ENCODE measurements at regions not wholly inside any gene's neighbourhood (a gene's known extent, or its start where the extent isn't known, plus 50 kb on each side); places are given as distances from the start of the nearest gene placed in this dataset.
"Not testable (repeated sequence)": the region's sequence is repeated elsewhere in the genome, so short reads cannot be mapped to it uniquely, and the experiment has no call there.

GRCh38 chr4:134934036-134934808 is 732.6 kb upstream of the PABPC4L start:
- Histone ChIP-seq H3K36me3 (replicated peaks) (no peaks in the 10 kb centered on the region), H3K27me3 (replicated peaks) (no peaks in the 10 kb centered on the region), H3K4me3 (ENCODE audit: low read depth, low read length) (no peak overlapping the region), H3K27ac (no peak overlapping the region)
- in situ Hi-C loops (cut with HindIII; ENCODE audit: low pct_ligation_motif_present, low sequenced_read_pairs): no loop called here
- no peak for DNase-seq
- no peak for TF ChIP-seq CTCF (IDR thresholded peaks at IDR 0.05; ENCODE audit: low read depth, low read length, missing control alignments)

- in situ Hi-C loops (cut with HindIII; ENCODE audit: low pct_ligation_motif_present, low sequenced_read_pairs): no loop called here
- no peak for TF ChIP-seq CTCF (IDR thresholded peaks at IDR 0.05; ENCODE audit: low read depth, low read length, missing control alignments)
- Histone ChIP-seq H3K36me3 (replicated peaks) (no peaks in the 10 kb centered on the region), H3K27me3 (replicated peaks) (no peaks in the 10 kb centered on the region), H3K27ac (no peak overlapping the region), H3K4me3 (ENCODE audit: low read depth, low read length) (no peak overlapping the region)
- DNase-seq: no peak
Measured at GRCh38 chr4:134915355-134915754, 713.8 kb upstream of the PABPC4L start.

- H3K4me3 ChIP-seq (ENCODE audit: low read depth, low read length); H3K27ac ChIP-seq; H3K27me3 ChIP-seq (replicated peaks); DNase-seq; in situ Hi-C loops (cut with HindIII; ENCODE audit: low pct_ligation_motif_present, low sequenced_read_pairs); H3K36me3 ChIP-seq (replicated peaks): not testable (repeated sequence)
Measured at GRCh38 chr4:134914250-134914649, 712.7 kb upstream of the PABPC4L start.

GRCh38 chr4:134911941-134912340 is 710.4 kb upstream of the PABPC4L start:
- in situ Hi-C loops (cut with HindIII; ENCODE audit: low pct_ligation_motif_present, low sequenced_read_pairs): no loop called here
- no peak for DNase-seq
- Histone ChIP-seq H3K36me3 (replicated peaks) (no peaks in the 10 kb centered on the region), H3K27me3 (replicated peaks) (no peaks in the 10 kb centered on the region), H3K4me3 (ENCODE audit: low read depth, low read length) (no peak overlapping the region), H3K27ac (no peak overlapping the region)
- no peak for TF ChIP-seq CTCF (IDR thresholded peaks at IDR 0.05; ENCODE audit: low read depth, low read length, missing control alignments)

GRCh38 chr4:134906404-134907023 is 704.9 kb upstream of the PABPC4L start:
- in situ Hi-C loops (cut with HindIII; ENCODE audit: low pct_ligation_motif_present, low sequenced_read_pairs): no loop called here
- no peak for DNase-seq
- TF ChIP-seq CTCF (IDR thresholded peaks at IDR 0.05; ENCODE audit: low read depth, low read length, missing control alignments): peak; percentile 62

GRCh38 chr4:134905061-134905460 is 703.5 kb upstream of the PABPC4L start:
- in situ Hi-C loops (cut with HindIII; ENCODE audit: low pct_ligation_motif_present, low sequenced_read_pairs): no loop called here
- H3K27ac ChIP-seq: no peak overlapping the region
- H3K36me3 ChIP-seq (replicated peaks): no peaks in the 10 kb centered on the region
- peak; percentile 12 for TF ChIP-seq CTCF (IDR thresholded peaks at IDR 0.05; ENCODE audit: low read depth, low read length, missing control alignments)
- H3K27me3 ChIP-seq (replicated peaks): no peaks in the 10 kb centered on the region
- no peak for DNase-seq
- H3K4me3 ChIP-seq (ENCODE audit: low read depth, low read length): no peak overlapping the region

More at GRCh38 chr4:134906404-134907023, 704.9 kb upstream of the PABPC4L start:
- no peaks in the 10 kb centered on the region for H3K36me3 ChIP-seq (replicated peaks)
- no peak overlapping the region for H3K4me3 ChIP-seq (ENCODE audit: low read depth, low read length)
- no peak overlapping the region for H3K27ac ChIP-seq
- no peaks in the 10 kb centered on the region for H3K27me3 ChIP-seq (replicated peaks)
